NCI-H1092 (cell line): ENCODE measurements at regions not wholly inside any gene's neighbourhood (a gene's known extent, or its start where the extent isn't known, plus 50 kb on each side); places are given as distances from the start of the nearest gene placed in this dataset.

ENCODE experiments used
- DNase-seq: peaks from one replicate; lab custom pipeline; 2025; lab: John Stamatoyannopoulos, UW

DNA sequence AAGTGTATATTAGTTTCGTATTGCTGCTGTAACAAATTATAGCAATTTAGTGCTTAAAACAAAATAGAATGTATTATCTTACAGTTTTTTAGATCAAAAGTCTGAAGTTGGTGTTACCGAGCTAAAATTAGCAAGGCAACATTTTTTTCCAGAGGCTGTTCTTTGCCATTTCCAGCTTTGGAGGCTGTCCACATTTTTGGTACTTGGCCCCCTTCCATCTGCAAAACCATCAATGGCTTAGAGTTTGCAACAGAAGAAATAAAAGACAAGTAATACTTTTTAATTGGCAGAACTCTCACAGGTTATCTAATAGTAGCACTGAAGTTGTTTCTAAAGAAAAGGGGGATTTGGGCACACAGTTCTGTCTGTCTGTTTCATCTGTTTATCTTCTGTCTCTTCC, 1248.5 kb downstream of the ROBO1 start:
- no peak for DNase-seq

DNA sequence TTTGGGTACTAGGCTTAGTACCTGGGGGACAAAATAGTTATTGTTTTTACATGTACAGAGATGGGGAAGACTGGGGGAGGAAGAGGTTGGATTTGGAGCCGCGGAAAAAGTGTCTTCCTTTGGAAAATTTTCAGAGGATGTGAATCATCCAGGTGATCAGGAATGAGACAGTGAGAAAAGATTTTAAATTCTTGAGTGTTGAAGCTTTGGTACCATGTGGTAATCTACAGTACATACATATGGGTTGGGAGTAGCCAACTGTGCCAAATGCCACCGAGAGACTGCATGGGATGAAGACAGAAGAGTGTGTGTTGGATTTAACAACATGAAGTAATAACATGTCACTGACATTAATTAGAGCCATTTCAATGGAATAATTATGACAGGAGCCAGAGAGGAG, 1238.2 kb downstream of the ROBO1 start:
- DNase-seq, result no peak

DNA sequence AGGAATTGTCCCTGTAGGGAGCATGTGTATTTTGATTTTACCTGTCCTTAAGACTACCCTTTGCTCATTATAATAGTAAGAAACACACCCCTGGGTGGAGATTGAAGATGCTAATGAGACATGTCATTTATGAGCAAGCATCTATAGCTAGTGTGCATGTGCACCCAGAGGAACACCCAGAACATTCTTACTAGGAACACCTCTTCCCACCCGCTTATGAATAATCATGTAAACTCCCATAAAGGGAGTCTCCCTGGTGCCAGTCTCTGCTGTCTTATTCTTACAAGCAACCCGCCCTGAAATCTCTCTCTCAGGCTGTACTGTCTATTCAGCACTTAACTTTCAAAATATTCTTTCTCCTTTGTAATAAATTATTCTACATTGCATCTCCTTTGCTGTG, 1227.3 kb downstream of the ROBO1 start:
- DNase-seq, result no peak

DNA sequence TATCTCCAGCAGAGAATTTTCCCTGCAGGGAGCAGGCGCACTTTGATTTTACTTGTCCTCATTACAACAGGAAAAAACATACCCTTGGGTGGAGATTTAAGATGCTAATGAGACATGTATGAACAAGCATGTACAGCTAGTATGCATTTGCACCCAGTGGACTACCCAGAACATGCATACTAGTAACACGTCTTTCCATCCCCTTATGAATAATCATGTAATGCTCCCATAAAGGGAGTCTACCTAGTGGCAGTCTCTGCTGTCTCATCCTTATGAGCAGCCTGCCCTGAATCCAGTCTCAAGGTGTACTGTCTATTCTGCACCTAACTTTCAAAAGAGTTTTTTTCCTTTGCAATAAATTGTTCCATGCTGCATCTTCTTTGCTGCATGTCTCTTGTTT, 1222.0 kb downstream of the ROBO1 start:
- DNase-seq, result no peak
